HG03097 (cell line): ENCODE measurements at regions not wholly inside any gene's neighbourhood (a gene's known extent, or its start where the extent isn't known, plus 50 kb on each side); places are given as distances from the start of the nearest gene placed in this dataset.

Experiments
- ATAC-seq: cut with Tn5 transposase; IDR thresholded peaks from one replicate; pipeline ENCODE4 v1.9.1; 2021; ENCODE audit not compliant: unreplicated experiment, low FRiP score

- no peak for ATAC-seq
Measured at GRCh38 chr2:236939271-236939670, 146.4 kb upstream of the COPS8 start.

- ATAC-seq = no peak
Measured at GRCh38 chr2:236939721-236940231, 145.9 kb upstream of the COPS8 start.

- no peak for ATAC-seq
Measured at GRCh38 chr2:236940497-236940896, 145.2 kb upstream of the COPS8 start.

GRCh38 chr2:236940916-236941520 lies 144.7 kb upstream of the COPS8 start:
- no peak for ATAC-seq

- ATAC-seq = no peak
Measured at GRCh38 chr2:236941551-236941950, 144.1 kb upstream of the COPS8 start.

GRCh38 chr2:236942554-236942953 lies 143.1 kb upstream of the COPS8 start:
- no peak for ATAC-seq

- ATAC-seq = no peak
Measured at GRCh38 chr2:236943068-236943467, 142.6 kb upstream of the COPS8 start.

GRCh38 chr2:236943841-236944513 lies 141.7 kb upstream of the COPS8 start:
- ATAC-seq = no peak

- no peak for ATAC-seq
Measured at GRCh38 chr2:236944561-236944960, 141.1 kb upstream of the COPS8 start.

- no peak for ATAC-seq
Measured at GRCh38 chr2:236945431-236946016, 140.2 kb upstream of the COPS8 start.

GRCh38 chr2:236946871-236947270 lies 138.8 kb upstream of the COPS8 start:
- ATAC-seq = no peak

GRCh38 chr2:236947294-236947693 lies 138.4 kb upstream of the COPS8 start:
- no peak for ATAC-seq

- no peak for ATAC-seq
Measured at GRCh38 chr2:236947896-236948295, 137.8 kb upstream of the COPS8 start.

- no peak for ATAC-seq
Measured at GRCh38 chr2:236949089-236949905, 136.4 kb upstream of the COPS8 start.

GRCh38 chr2:236951830-236952475 lies 133.7 kb upstream of the COPS8 start:
- no peak for ATAC-seq

GRCh38 chr2:236954641-236955040 lies 131.0 kb upstream of the COPS8 start:
- ATAC-seq = no peak

- no peak for ATAC-seq
Measured at GRCh38 chr2:236955521-236956030, 130.1 kb upstream of the COPS8 start.

- ATAC-seq = no peak
Measured at GRCh38 chr2:236956031-236956618, 129.6 kb upstream of the COPS8 start.

- no peak for ATAC-seq
Measured at GRCh38 chr2:236956641-236957040, 129.0 kb upstream of the COPS8 start.

GRCh38 chr2:236959036-236959435 lies 126.7 kb upstream of the COPS8 start:
- ATAC-seq = no peak
